B cell (primary cell): ENCODE measurements at regions not wholly inside any gene's neighbourhood (a gene's known extent, or its start where the extent isn't known, plus 50 kb on each side); places are given as distances from the start of the nearest gene placed in this dataset.

ENCODE experiments used
- ATAC-seq: fragments of 200-7000 bp; cut with Tn5 transposase; one replicate; pipeline ENCODE4 v1.10.0; 2021; ENCODE audit warnings: low read depth, mild to moderate bottlenecking, moderate number of reproducible peaks, moderate library complexity
- CTCF ChIA-PET: fragments of 350-600 bp; sonication (Branson Sonifier 250); formaldehyde crosslinking; loops from one replicate; lab custom pipeline; 2021; ENCODE audit warnings: antibody characterized with exemption, inconsistent platforms; lab: Charles Lee
- POLR2A ChIA-PET: fragments of 350-600 bp; sonication (Branson Sonifier 250); formaldehyde crosslinking; loops from one replicate; lab custom pipeline; 2021; ENCODE audit warnings: antibody characterized with exemption; lab: Charles Lee
- DNase-seq: peaks from one replicate; pipeline ENCODE4 v3.0.0; 2013
- H2AFZ ChIP-seq: 2 replicates; pipeline ENCODE4 v1.6.1; 2012; ENCODE audit warnings: mild to moderate bottlenecking, low read depth, low read length; ENCODE audit not compliant: insufficient read depth, poor library complexity, severe bottlenecking
- H3K27ac ChIP-seq, 2 donors: 1 replicate in 1 of 2; 2 replicates in 1 of 2; pipeline ENCODE4 v1.5.1; 2012 to 2013; ENCODE audit warnings: low read length in 2 of 2, mild to moderate bottlenecking in 2 of 2, moderate library complexity in 1 of 2
- H3K27me3 ChIP-seq, 4 experiments: fragments of 200-600 bp in 1 of 4; sonication (generic) in 1 of 4; replicated peaks in 1 of 4; 1 replicate in 2 of 4; 2 replicates in 2 of 4; pipeline versions ENCODE4 v1.6.1 to v1.7.0; 2013 to 2016; ENCODE audit warnings: low read length in 3 of 4, mild to moderate bottlenecking in 2 of 4, mixed read lengths in 1 of 4, moderate library complexity in 1 of 4; ENCODE audit not compliant: insufficient read depth in 4 of 4, control insufficient read depth in 3 of 4; ENCODE audit errors: control extremely low read depth in 1 of 4
- H3K36me3 ChIP-seq, 2 experiments: replicated peaks in 1 of 2; 1 replicate in 1 of 2; 2 replicates in 1 of 2; pipeline versions ENCODE4 v1.6.1 to v1.7.1; 2013; ENCODE audit warnings: low read length in 1 of 2; ENCODE audit not compliant: insufficient read depth in 2 of 2, control insufficient read depth in 1 of 2; ENCODE audit errors: control extremely low read depth in 1 of 2, extremely low read depth in 1 of 2
- H3K4me1 ChIP-seq, 2 donors: fragments of 200-600 bp in 1 of 2; sonication (generic) in 1 of 2; 1 replicate in 1 of 2; 2 replicates in 1 of 2; pipeline versions ENCODE4 v1.5.1 to v1.6.1; 2013 to 2017; ENCODE audit warnings: low read length in 2 of 2; ENCODE audit not compliant: control insufficient read depth in 2 of 2, insufficient read depth in 2 of 2
- H3K4me2 ChIP-seq: replicated peaks from 2 replicates; pipeline ENCODE3; 2012; ENCODE audit warnings: mild to moderate bottlenecking, low read depth, low read length; ENCODE audit not compliant: poor library complexity, severe bottlenecking
- H3K4me3 ChIP-seq, 5 experiments: fragments of 200-600 bp in 1 of 5; sonication (generic) in 1 of 5; 1 replicate in 3 of 5; 2 replicates in 2 of 5; pipeline versions ENCODE4 v1.5.1 to v1.7.0; 2011 to 2016; ENCODE audit warnings: low read length in 4 of 5, mild to moderate bottlenecking in 4 of 5, low read depth in 2 of 5, control low read depth in 1 of 5, moderate library complexity in 1 of 5; ENCODE audit not compliant: insufficient read depth in 1 of 5; ENCODE audit errors: control extremely low read depth in 1 of 5, extremely low read depth in 1 of 5
- H3K79me2 ChIP-seq: fragments of 200-600 bp; sonication (generic); one replicate; pipeline ENCODE4 v1.6.0; 2016; ENCODE audit warnings: low read length; ENCODE audit not compliant: control insufficient read depth, insufficient read depth
- H3K9ac ChIP-seq: fragments of 200-600 bp; sonication (generic); 2 replicates; pipeline ENCODE4 v1.6.1; 2017; ENCODE audit warnings: mild to moderate bottlenecking, low read length, moderate library complexity
- H3K9me3 ChIP-seq, 3 donors: one replicate each; pipeline versions ENCODE4 v1.6.1 to v1.7.1; 2013; ENCODE audit warnings: low read length in 2 of 3; ENCODE audit not compliant: control insufficient read depth in 2 of 3, insufficient read depth in 1 of 3; ENCODE audit errors: control extremely low read depth in 1 of 3
- H4K20me1 ChIP-seq: 2 replicates; pipeline ENCODE4 v1.6.0; 2012; ENCODE audit warnings: mild to moderate bottlenecking, low read length; ENCODE audit not compliant: insufficient read depth, control insufficient read depth, poor library complexity, severe bottlenecking
- H3K27ac Mint-ChIP-seq: one replicate; pipeline ENCODE4 v1.8.0; 2021; ENCODE audit warnings: mixed read lengths
- H3K27me3 Mint-ChIP-seq: one replicate; pipeline ENCODE4 v1.8.0; 2021; ENCODE audit warnings: mixed read lengths
- H3K4me1 Mint-ChIP-seq: one replicate; pipeline ENCODE4 v1.8.0; 2021; ENCODE audit warnings: mixed read lengths
- H3K4me3 Mint-ChIP-seq: one replicate; pipeline ENCODE4 v1.8.0; 2021; ENCODE audit warnings: mixed read lengths
- H3K9me3 Mint-ChIP-seq: one replicate; pipeline ENCODE4 v1.8.0; 2022; ENCODE audit warnings: mixed read lengths; ENCODE audit not compliant: insufficient read depth
- EZH2 ChIP-seq: IDR thresholded peaks from 2 replicates; pipeline ENCODE4 v1.6.1; 2012; ENCODE audit warnings: borderline replicate concordance, low read depth, mild to moderate bottlenecking, moderate library complexity, low read length; ENCODE audit not compliant: insufficient read depth, poor library complexity, severe bottlenecking
- WGBS: methylation state at CpG from one replicate; pipeline ENCODE4 v1.1.5; 2013; ENCODE audit warnings: missing lambda C conversion rate; ENCODE audit not compliant: insufficient coverage; 5-methylcytosine and 5-hydroxymethylcytosine counted together
- intact Hi-C: fragments of 100-400 bp; cut with micrococcal nuclease; formaldehyde crosslinking; loops from one replicate; pipeline ENCODE4 v1.10.0; 2022
- TF ChIP-seq, protein P1 (sequence below): fragments of 200-600 bp; IDR thresholded peaks from one replicate; pipeline ENCODE4 v1.8.0; 2022; ENCODE audit warnings: antibody characterized with exemption, mild to moderate bottlenecking

DNA sequence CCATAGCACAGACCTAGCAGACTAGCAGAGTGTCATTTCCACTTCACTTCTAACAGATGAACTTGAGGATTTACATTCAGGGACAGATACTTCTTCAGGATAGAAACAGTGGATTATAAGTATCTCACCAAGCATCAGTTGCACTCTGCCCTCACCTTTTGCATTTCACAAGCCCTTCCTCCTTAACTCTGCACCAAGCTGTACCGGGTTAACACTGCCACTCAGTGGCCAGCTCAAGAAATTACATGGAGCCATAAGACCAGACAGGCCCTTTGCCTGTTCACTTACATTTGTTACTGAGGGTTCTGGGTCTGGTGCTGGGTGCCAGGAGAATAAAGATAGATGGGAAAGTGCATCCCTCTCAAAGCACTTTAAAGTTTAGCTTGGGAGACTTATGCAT is 309.8 kb downstream of the SHANK2 start:
- peaks cover 19% of the 10 kb centered on the region for H3K9me3 Mint-ChIP-seq

DNA sequence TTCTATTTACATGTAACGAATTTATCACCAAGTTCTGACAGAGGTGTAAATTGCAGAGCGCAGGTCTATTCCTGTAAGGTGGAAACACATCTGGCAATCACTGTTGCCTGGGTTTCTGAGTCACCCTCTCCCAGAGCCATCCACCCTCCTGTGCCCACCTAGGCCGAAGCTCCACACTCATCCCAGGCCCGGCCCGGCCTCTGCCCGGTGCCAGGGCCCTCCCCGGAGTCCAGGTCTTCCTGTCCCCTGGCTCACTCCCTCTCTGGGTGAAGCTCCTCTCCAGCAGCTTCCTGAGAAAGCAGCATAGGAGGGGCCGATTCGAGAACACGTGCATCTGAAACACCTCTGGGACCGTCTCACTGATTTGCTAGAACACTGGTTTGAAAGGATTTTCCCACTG is 308.2 kb downstream of the SHANK2 start:
- H3K4me3 Mint-ChIP-seq: no peak overlapping the region
- Histone ChIP-seq H3K9me3 (peaks cover 0 to 57% (median 18%) of the 10 kb centered on the region in 3 donors), H3K36me3 (no peaks in the 10 kb centered on the region), H2AFZ (no peak overlapping the region), H3K4me3 (no peak overlapping the region), H3K27ac (no peak overlapping the region), H4K20me1 (no peaks in the 10 kb centered on the region), H3K27me3 (no peaks in the 10 kb centered on the region), H3K4me1 (no peaks in the 10 kb centered on the region), H3K4me2 (no peak overlapping the region), H3K9ac (no peak overlapping the region), H3K79me2 (no peaks in the 10 kb centered on the region)
- H3K9me3 Mint-ChIP-seq: peaks cover 16% of the 10 kb centered on the region
- ATAC-seq (no peak), DNase-seq (no peak)
- no peaks in the 10 kb centered on the region for H3K27me3 Mint-ChIP-seq
- ChIA-PET CTCF (no interaction called here), POLR2A (no interaction called here)
- H3K27ac Mint-ChIP-seq: no peak overlapping the region
- intact Hi-C loops: no loop called here
- TF ChIP-seq, protein P1, sequence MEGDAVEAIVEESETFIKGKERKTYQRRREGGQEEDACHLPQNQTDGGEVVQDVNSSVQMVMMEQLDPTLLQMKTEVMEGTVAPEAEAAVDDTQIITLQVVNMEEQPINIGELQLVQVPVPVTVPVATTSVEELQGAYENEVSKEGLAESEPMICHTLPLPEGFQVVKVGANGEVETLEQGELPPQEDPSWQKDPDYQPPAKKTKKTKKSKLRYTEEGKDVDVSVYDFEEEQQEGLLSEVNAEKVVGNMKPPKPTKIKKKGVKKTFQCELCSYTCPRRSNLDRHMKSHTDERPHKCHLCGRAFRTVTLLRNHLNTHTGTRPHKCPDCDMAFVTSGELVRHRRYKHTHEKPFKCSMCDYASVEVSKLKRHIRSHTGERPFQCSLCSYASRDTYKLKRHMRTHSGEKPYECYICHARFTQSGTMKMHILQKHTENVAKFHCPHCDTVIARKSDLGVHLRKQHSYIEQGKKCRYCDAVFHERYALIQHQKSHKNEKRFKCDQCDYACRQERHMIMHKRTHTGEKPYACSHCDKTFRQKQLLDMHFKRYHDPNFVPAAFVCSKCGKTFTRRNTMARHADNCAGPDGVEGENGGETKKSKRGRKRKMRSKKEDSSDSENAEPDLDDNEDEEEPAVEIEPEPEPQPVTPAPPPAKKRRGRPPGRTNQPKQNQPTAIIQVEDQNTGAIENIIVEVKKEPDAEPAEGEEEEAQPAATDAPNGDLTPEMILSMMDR: no peak
- TF ChIP-seq EZH2: no peak
- no peaks in the 10 kb centered on the region for H3K4me1 Mint-ChIP-seq
- 96% methylated on average over 8 of the region's 11 CpGs for WGBS

More for the DNA sequence above, 309.8 kb downstream of the SHANK2 start:
- Histone ChIP-seq H3K27me3 (no peaks in the 10 kb centered on the region), H3K4me3 (no peak overlapping the region), H3K27ac (no peak overlapping the region), H3K4me1 (no peaks in the 10 kb centered on the region), H3K9me3 (peaks cover 0 to 60% (median 18%) of the 10 kb centered on the region in 3 donors), H4K20me1 (no peaks in the 10 kb centered on the region), H3K9ac (no peak overlapping the region), H2AFZ (no peak overlapping the region), H3K36me3 (no peaks in the 10 kb centered on the region), H3K79me2 (no peaks in the 10 kb centered on the region), H3K4me2 (no peak overlapping the region)
- ATAC-seq (no peak), DNase-seq (no peak)
- TF ChIP-seq, protein P1: peak; percentile 37
- no peak for TF ChIP-seq EZH2
- intact Hi-C loops: no loop called here
- ChIA-PET POLR2A (no interaction called here), CTCF (no interaction called here)
- Mint-ChIP-seq H3K4me3 (no peak overlapping the region), H3K4me1 (no peaks in the 10 kb centered on the region), H3K27ac (no peak overlapping the region), H3K27me3 (no peaks in the 10 kb centered on the region)
- WGBS: no CpG with 5 or more reads among the region's 1 CpG
